GM23248 (cell line): ENCODE measurements at regions not wholly inside any gene's neighbourhood (a gene's known extent, or its start where the extent isn't known, plus 50 kb on each side); places are given as distances from the start of the nearest gene placed in this dataset.

Source experiments
- EZH2 ChIP-seq: fragments of 200-600 bp; sonication (generic); IDR thresholded peaks from 2 replicates; pipeline ENCODE4 v1.6.1; 2018; ENCODE audit warnings: antibody characterized with exemption, mild to moderate bottlenecking; ENCODE audit not compliant: insufficient read depth, poor library complexity, severe bottlenecking
- EZH2phosphoT487 ChIP-seq: fragments of 200-600 bp; sonication (generic); IDR thresholded peaks from 2 replicates; pipeline ENCODE4 v1.6.1; 2018; ENCODE audit warnings: antibody characterized with exemption, moderate library complexity, mild to moderate bottlenecking, low read depth; ENCODE audit not compliant: insufficient read depth

DNA sequence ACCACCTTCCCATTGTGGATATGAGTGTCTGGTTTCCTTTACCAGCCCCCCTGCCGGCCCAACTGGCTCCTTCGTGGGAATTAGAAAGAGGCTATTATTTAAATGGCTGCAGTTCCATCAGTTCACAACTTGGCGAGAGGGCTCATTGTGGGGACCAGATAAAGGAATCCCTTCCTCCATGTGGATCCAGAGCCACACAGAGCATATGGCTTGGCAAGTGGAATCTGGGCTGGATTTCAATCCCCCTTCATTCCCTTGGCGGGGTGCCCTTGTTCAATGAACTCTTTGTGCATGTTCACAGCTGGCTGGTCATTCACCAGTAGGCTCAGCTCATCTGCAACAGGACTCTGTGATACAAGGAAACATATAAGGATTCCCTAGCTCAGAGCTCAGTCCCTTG is 140.6 kb downstream of the OPN5 start:
- no peak for TF ChIP-seq EZH2phosphoT487
- TF ChIP-seq EZH2: no peak
